ENCODE measurements at regions not wholly inside any gene's neighbourhood (a gene's known extent, or its start where the extent isn't known, plus 50 kb on each side); places are given as distances from the start of the nearest gene placed in this dataset.
A peak's percentile ranks its signal among the peaks of the same experiment; 100 is the strongest.

- peak; percentile 47 to 73 for DNase-seq
Observed at GRCh38 chr18:77765468-77765867, 515.8 kb downstream of the GALR1 start.

GRCh38 chr18:77766421-77766820 lies 516.8 kb downstream of the GALR1 start:
- DNase-seq, result no peak

GRCh38 chr18:77772177-77772576 lies 522.5 kb downstream of the GALR1 start:
- no peak for DNase-seq

- no peak for DNase-seq
Observed at GRCh38 chr18:77776104-77776503, 526.5 kb downstream of the GALR1 start.

- no peak for DNase-seq
Observed at GRCh38 chr18:77777163-77777562, 527.5 kb downstream of the GALR1 start.

GRCh38 chr18:77784759-77785379 lies 535.2 kb downstream of the GALR1 start:
- DNase-seq, result peak; percentile 83 to 89

GRCh38 chr18:77785415-77785975 lies 535.8 kb downstream of the GALR1 start:
- peak in 1 of 2 experiments; percentile 73 for DNase-seq

GRCh38 chr18:77803024-77803423 lies 553.4 kb downstream of the GALR1 start:
- no peak for DNase-seq

- DNase-seq, result no peak
Observed at GRCh38 chr18:77804382-77804781, 554.7 kb downstream of the GALR1 start.

- no peak for DNase-seq
Observed at GRCh38 chr18:77807650-77808049, 558.0 kb downstream of the GALR1 start.

GRCh38 chr18:77811503-77811902 lies 561.9 kb downstream of the GALR1 start:
- peak in 1 of 2 experiments; percentile 40 for DNase-seq

GRCh38 chr18:77815666-77816338 lies 566.2 kb downstream of the GALR1 start:
- DNase-seq, result no peak

GRCh38 chr18:77818328-77818727 lies 568.7 kb downstream of the GALR1 start:
- DNase-seq, result no peak

GRCh38 chr18:77820472-77820871 lies 570.8 kb downstream of the GALR1 start:
- no peak for DNase-seq

GRCh38 chr18:77821892-77822291 lies 572.2 kb downstream of the GALR1 start:
- DNase-seq, result no peak

- DNase-seq, result no peak
Observed at GRCh38 chr18:77822632-77823031, 573.0 kb downstream of the GALR1 start.

GRCh38 chr18:77833807-77834206 lies 584.2 kb downstream of the GALR1 start:
- no peak for DNase-seq

GRCh38 chr18:77851802-77852201 lies 602.2 kb downstream of the GALR1 start:
- no peak for DNase-seq

- DNase-seq, result no peak
Observed at GRCh38 chr18:77853859-77854258, 604.2 kb downstream of the GALR1 start.

- DNase-seq, result no peak
Observed at GRCh38 chr18:77857678-77858655, 608.3 kb downstream of the GALR1 start.

- no peak for DNase-seq
Observed at GRCh38 chr18:77859634-77860033, 610.0 kb downstream of the GALR1 start.

GRCh38 chr18:77862066-77862757 lies 612.6 kb downstream of the GALR1 start:
- no peak for DNase-seq

- DNase-seq, result no peak
Observed at GRCh38 chr18:77865853-77866252, 616.2 kb downstream of the GALR1 start.
